GM20000 (cell line): ENCODE measurements at regions not wholly inside any gene's neighbourhood (a gene's known extent, or its start where the extent isn't known, plus 50 kb on each side); places are given as distances from the start of the nearest gene placed in this dataset.

ENCODE experiments used
- DNase-seq: peaks from one replicate; pipeline ENCODE4 v3.0.0; 2012; ENCODE audit warnings: low spot score
- CTCF ChIP-seq: IDR thresholded peaks from 2 replicates; pipeline ENCODE4 v1.5.1; 2012; ENCODE audit warnings: mild to moderate bottlenecking, control low read depth; ENCODE audit errors: extremely low read depth, missing control alignments

GRCh38 chr10:123516291-123516690 is 149.9 kb upstream of the GPR26 start:
- no peak for TF ChIP-seq CTCF
- DNase-seq = no peak

- TF ChIP-seq CTCF = no peak
- no peak for DNase-seq
Measured at GRCh38 chr10:123517426-123517825, 148.7 kb upstream of the GPR26 start.

- no peak for TF ChIP-seq CTCF
- DNase-seq = no peak
Measured at GRCh38 chr10:123517901-123518300, 148.3 kb upstream of the GPR26 start.

- no peak for TF ChIP-seq CTCF
- DNase-seq = no peak
Measured at GRCh38 chr10:123518765-123519164, 147.4 kb upstream of the GPR26 start.

- DNase-seq = no peak
- no peak for TF ChIP-seq CTCF
Measured at GRCh38 chr10:123519861-123520260, 146.3 kb upstream of the GPR26 start.

- DNase-seq = no peak
Measured at GRCh38 chr10:123521076-123521475, 145.1 kb upstream of the GPR26 start.

GRCh38 chr10:123521556-123521955 is 144.6 kb upstream of the GPR26 start:
- no peak for TF ChIP-seq CTCF
- no peak for DNase-seq

More at GRCh38 chr10:123521076-123521475, 145.1 kb upstream of the GPR26 start:
- no peak for TF ChIP-seq CTCF
